OCI-LY3 (cell line): ENCODE measurements at regions not wholly inside any gene's neighbourhood (a gene's known extent, or its start where the extent isn't known, plus 50 kb on each side); places are given as distances from the start of the nearest gene placed in this dataset.

Source experiments
- H2AFZ ChIP-seq: fragments of 200-600, 300-600 bp; shearing (Covaris generic); 2 replicates; pipeline ENCODE4 v1.6.0; 2014; ENCODE audit warnings: antibody characterized with exemption, low read depth, low read length
- H3K27ac ChIP-seq: fragments of 200-600, 300-600 bp; sonication (generic); 2 replicates; pipeline ENCODE4 v1.5.1; 2014; ENCODE audit warnings: mild to moderate bottlenecking, low read length, moderate library complexity, mixed read lengths
- H3K27me3 ChIP-seq: fragments of 200-600, 300-600 bp; sonication (generic); 2 replicates; pipeline ENCODE4 v1.6.1; 2014; ENCODE audit warnings: low read depth, low read length, mixed read lengths
- H3K36me3 ChIP-seq: fragments of 200-600, 300-600 bp; sonication (generic); replicated peaks from 2 replicates; pipeline ENCODE3; 2014; ENCODE audit warnings: low read depth, low read length, mixed read lengths
- H3K4me1 ChIP-seq: fragments of 300-600, 200-600 bp; sonication (generic); 2 replicates; pipeline ENCODE4 v1.6.1; 2014; ENCODE audit warnings: low read length, mixed read lengths
- H3K4me2 ChIP-seq: fragments of 200-600, 300-600 bp; sonication (generic); 2 replicates; pipeline ENCODE4 v1.6.1; 2014; ENCODE audit warnings: low read length, mixed read lengths
- H3K4me3 ChIP-seq: fragments of 300-600, 200-600 bp; sonication (generic); 2 replicates; pipeline ENCODE4 v1.5.1; 2014; ENCODE audit warnings: antibody characterized with exemption, mild to moderate bottlenecking, low read length, moderate library complexity
- H3K79me2 ChIP-seq: fragments of 300-600, 200-600 bp; shearing (Covaris generic); 2 replicates; pipeline ENCODE4 v1.6.1; 2014; ENCODE audit warnings: mild to moderate bottlenecking, low read length, mixed read lengths
- H3K9ac ChIP-seq: fragments of 300-600, 200-600 bp; shearing (Covaris generic); 2 replicates; pipeline ENCODE4 v1.6.0; 2014; ENCODE audit warnings: mild to moderate bottlenecking, low read length, moderate library complexity
- H3K9me3 ChIP-seq: fragments of 200-600, 300-600 bp; shearing (Covaris generic); 2 replicates; pipeline ENCODE4 v1.6.1; 2014; ENCODE audit warnings: low read length, mixed read lengths; ENCODE audit not compliant: insufficient read depth
- H4K20me1 ChIP-seq: fragments of 200-600, 300-600 bp; sonication (generic); 2 replicates; pipeline ENCODE4 v1.6.1; 2016; ENCODE audit warnings: low read length, mixed read lengths; ENCODE audit not compliant: insufficient read depth
- CTCF ChIP-seq: fragments of 200-600, 300-600 bp; sonication (generic); IDR thresholded peaks from 2 replicates; pipeline ENCODE4 v1.5.1; 2014; ENCODE audit warnings: antibody characterized with exemption, low read length, low read depth
- EZH2phosphoT487 ChIP-seq: fragments of 200-600 bp; shearing (Covaris generic); IDR thresholded peaks from 2 replicates; pipeline ENCODE4 v1.6.1; 2018; ENCODE audit warnings: antibody characterized with exemption, mixed run types, low read depth

GRCh38 chr10:3233486-3233990, 61.0 kb upstream of the PITRM1 start:
- Histone ChIP-seq H3K27me3 (peaks cover 11% of the 10 kb centered on the region), H3K27ac (no peak overlapping the region), H2AFZ (no peak overlapping the region), H3K4me1 (no peaks in the 10 kb centered on the region), H3K36me3 (no peaks in the 10 kb centered on the region), H4K20me1 (no peaks in the 10 kb centered on the region), H3K9me3 (no peaks in the 10 kb centered on the region), H3K9ac (no peak overlapping the region), H3K4me2 (no peak overlapping the region), H3K4me3 (no peak overlapping the region), H3K79me2 (no peaks in the 10 kb centered on the region)
- no peak for TF ChIP-seq CTCF

- Histone ChIP-seq H3K9ac (no peak overlapping the region), H3K9me3 (no peaks in the 10 kb centered on the region), H3K4me1 (no peaks in the 10 kb centered on the region), H4K20me1 (no peaks in the 10 kb centered on the region), H3K4me3 (no peak overlapping the region), H3K4me2 (no peak overlapping the region), H3K79me2 (no peaks in the 10 kb centered on the region), H3K36me3 (no peaks in the 10 kb centered on the region), H3K27me3 (peaks cover 11% of the 10 kb centered on the region), H2AFZ (no peak overlapping the region), H3K27ac (no peak overlapping the region)
- TF ChIP-seq CTCF = no peak
- TF ChIP-seq EZH2phosphoT487 = no peak
Measured at GRCh38 chr10:3231951-3232730, 59.6 kb upstream of the PITRM1 start.

- H2AFZ ChIP-seq = no peak overlapping the region
- H3K4me2 ChIP-seq = no peak overlapping the region
- no peaks in the 10 kb centered on the region for H4K20me1 ChIP-seq
- H3K9ac ChIP-seq = no peak overlapping the region
- no peaks in the 10 kb centered on the region for H3K79me2 ChIP-seq
- no peaks in the 10 kb centered on the region for H3K36me3 ChIP-seq
- H3K27me3 ChIP-seq = peaks cover 11% of the 10 kb centered on the region
- no peaks in the 10 kb centered on the region for H3K4me1 ChIP-seq
- TF ChIP-seq CTCF (no peak), EZH2phosphoT487 (no peak)
- no peaks in the 10 kb centered on the region for H3K9me3 ChIP-seq
- no peak overlapping the region for H3K4me3 ChIP-seq
- H3K27ac ChIP-seq = no peak overlapping the region
Measured at GRCh38 chr10:3229815-3230214, 57.2 kb upstream of the PITRM1 start.

- H3K79me2 ChIP-seq = no peaks in the 10 kb centered on the region
- H3K4me2 ChIP-seq = no peak overlapping the region
- no peak overlapping the region for H3K27ac ChIP-seq
- H3K36me3 ChIP-seq = no peaks in the 10 kb centered on the region
- no peak overlapping the region for H3K4me3 ChIP-seq
- H3K9ac ChIP-seq = no peak overlapping the region
- no peaks in the 10 kb centered on the region for H3K9me3 ChIP-seq
- peaks cover 11% of the 10 kb centered on the region for H3K27me3 ChIP-seq
- no peaks in the 10 kb centered on the region for H3K4me1 ChIP-seq
- no peaks in the 10 kb centered on the region for H4K20me1 ChIP-seq
- no peak overlapping the region for H2AFZ ChIP-seq
- TF ChIP-seq CTCF (no peak), EZH2phosphoT487 (no peak)
Measured at GRCh38 chr10:3228629-3228945, 56.0 kb upstream of the PITRM1 start.
